Activated CD4-positive, alpha-beta T cell treated with anti-CD3 and anti-CD28 coated beads, Interleukin-2, Interleukin-4, amounts not matched to agents 100 ng/mL and 50 ng/mL, durations not matched to agents 16 hours and 8 hours (primary cell): ENCODE measurements at regions not wholly inside any gene's neighbourhood (a gene's known extent, or its start where the extent isn't known, plus 50 kb on each side); places are given as distances from the start of the nearest gene placed in this dataset.
"Not testable (repeated sequence)": the region's sequence is repeated elsewhere in the genome, so short reads cannot be mapped to it uniquely, and the experiment has no call there.

Experiments
- DNase-seq: peaks from one replicate; pipeline ENCODE4 v3.0.0-alpha.2; 2020; ENCODE audit warnings: low spot score

GRCh38 chr4:8735236-8736089 lies 136.2 kb downstream of the HMX1 start:
- DNase-seq: no peak

- DNase-seq: no peak
Observed at GRCh38 chr4:8732681-8733243, 138.9 kb downstream of the HMX1 start.

DNA sequence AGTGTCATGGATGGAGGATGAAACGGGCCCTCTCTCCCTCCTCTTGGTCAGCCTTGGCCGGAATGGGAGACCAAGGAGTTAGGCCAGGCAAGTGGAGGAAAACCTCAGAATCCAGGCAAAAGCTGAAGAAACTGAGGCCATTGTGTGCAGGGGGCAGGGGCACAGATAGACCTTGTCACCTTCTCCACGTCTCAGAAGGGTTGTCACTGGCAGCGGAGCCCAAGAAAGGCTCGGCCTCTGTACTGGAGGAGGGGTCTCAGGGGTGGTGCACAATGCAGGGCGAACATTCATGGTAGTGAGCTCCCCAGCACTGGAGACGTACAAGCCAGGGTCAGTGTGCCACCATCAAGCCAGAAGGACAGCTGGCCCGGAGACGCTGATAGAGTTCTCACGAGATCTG lies 139.5 kb downstream of the CPZ start:
- no peak for DNase-seq

DNA sequence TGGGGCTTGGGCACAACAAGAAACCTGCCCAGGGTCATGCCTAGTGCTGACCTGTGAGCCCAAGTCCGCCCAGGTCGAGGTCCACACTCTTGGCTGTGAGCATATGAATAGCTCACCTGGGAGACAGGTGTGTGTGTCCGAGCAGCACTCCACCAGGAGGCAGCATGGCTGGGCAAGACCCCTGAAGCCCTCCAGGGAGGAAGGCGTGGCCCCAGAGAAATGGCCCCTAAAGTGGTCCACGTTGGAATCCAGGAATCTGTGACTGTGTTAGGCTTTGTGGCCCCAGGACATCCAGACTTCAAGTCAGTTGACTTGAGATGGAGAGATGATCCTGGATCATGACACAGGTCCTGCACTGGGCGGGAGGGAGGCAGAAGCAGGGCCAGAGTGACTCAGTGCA lies 138.8 kb downstream of the CPZ start:
- no peak for DNase-seq

- no peak for DNase-seq
Observed at GRCh38 chr4:8730681-8731080, 138.1 kb downstream of the CPZ start.

GRCh38 chr4:8730159-8730558 lies 137.6 kb downstream of the CPZ start:
- no peak for DNase-seq

DNA sequence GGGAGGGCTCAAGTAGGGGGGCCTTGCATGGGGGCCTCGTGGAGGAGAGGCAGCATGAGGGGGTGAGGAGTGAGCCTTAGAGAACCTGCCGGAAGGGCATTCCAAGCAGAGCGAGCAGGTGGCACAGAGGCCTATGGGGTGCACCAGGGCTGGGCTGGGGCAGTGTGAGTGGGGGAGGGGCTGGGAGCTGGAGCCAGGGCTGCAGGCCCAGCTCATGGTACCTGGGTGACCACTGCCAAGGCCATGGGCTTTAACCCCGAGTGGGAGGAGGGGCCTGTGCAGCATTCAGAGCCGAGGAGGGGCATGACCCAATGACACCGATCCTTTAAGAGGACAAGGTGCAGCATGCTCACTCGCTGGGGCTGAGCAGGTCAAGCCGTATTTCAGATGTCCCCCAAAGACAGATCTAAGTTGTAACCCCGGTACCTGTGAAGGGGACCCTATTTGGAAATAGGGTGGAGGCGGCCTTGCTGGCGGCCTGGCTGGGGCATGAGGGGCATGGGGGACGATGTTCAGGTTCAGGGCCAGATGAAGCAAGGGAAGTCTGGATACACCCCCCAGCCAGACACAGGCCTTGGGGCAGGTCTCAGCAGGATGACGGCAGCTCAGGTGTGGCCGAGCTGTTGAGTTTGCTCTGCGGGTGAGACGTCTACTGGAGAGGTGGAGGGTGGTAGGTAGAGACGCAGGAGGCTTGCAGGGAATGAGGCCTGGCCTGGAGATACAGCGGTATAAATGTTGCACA lies 137.0 kb downstream of the CPZ start:
- no peak for DNase-seq

DNA sequence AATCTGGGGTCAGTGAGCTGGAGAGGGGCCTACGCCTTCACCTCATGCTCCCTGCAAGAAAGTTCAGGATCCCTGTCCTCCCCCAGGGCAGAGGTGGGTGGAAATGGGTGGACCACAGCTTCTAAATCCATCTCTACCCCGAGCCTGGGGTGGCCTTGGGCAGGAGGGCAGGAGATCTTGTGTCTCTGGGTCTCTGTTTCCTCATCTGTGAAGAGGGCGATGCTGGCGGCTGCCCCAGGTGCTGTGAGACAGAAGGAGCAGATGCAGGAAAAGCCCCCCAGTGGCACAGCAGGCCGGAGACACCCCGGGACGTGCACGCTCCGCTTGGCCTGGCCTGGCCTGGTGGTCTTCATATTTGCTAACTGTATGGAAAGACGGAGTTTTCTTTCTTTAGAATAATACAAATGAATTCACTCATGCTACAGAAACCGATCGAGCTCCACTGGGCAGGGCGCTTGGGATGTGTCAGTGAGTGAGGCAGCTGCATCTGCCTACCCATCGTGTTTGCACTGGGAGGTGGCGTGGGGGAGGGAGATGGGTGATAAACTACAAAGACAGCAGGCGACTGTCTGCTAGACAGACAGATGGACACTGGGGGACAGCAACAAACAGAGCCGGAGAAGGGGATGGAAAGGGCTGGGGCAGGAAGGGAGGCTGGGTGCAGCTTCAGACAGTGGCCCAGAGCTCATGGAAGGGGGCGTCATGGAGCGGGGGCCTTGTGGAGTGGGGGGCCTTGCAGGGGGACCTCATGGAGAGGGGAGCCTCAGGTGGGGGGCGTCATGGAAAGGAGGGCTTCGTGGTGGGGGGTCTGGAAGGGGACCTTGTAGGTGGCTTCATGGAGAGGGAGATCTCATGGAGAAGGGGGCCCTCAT lies 136.2 kb downstream of the CPZ start:
- no peak for DNase-seq

GRCh38 chr4:8727546-8728510 lies 135.3 kb downstream of the CPZ start:
- DNase-seq: no peak

- DNase-seq: no peak
Observed at GRCh38 chr4:8727131-8727530, 134.6 kb downstream of the CPZ start.

GRCh38 chr4:8726344-8726851 lies 133.8 kb downstream of the CPZ start:
- no peak for DNase-seq

- no peak for DNase-seq
Observed at GRCh38 chr4:8725845-8726244, 133.3 kb downstream of the CPZ start.

DNA sequence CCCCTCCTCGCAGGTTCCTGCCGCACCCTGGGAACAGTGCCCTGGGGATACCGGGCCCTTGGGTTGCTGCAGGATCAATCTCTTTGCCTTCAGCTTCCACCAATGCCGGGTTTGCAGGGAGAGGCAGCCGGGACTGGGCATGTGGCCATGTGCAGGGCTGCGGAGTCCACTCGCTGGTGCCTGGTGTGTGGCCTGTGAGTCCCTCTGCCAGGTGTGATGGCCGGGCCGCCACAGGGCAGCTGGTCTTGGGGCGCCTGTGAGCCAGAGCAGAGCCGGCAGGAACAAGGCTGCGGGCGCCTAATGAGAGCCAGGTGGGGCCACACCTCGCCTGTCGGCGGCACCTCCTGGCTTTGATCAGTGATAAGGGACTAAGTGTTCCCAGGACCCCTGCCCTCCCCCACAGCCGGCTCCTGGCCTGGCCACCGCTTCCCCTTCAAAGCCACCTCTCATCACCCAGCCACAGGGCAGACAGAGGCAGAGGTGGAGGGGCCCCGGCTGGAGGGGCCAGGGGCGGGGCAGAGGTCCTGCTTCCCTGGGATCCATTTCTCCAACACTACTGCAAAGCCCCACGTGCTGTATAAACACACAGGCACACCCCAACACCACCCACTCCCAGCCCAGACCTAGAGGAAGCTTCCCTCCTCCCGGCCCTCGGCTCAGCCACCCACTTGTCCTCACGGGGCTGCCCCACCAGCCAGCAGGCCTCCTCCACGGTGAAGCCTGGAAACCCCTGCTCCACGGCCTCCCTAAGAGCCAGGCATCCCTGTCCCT lies 132.7 kb downstream of the CPZ start:
- no peak for DNase-seq

- no peak for DNase-seq
Observed at GRCh38 chr4:8724436-8725070, 132.0 kb downstream of the CPZ start.

DNA sequence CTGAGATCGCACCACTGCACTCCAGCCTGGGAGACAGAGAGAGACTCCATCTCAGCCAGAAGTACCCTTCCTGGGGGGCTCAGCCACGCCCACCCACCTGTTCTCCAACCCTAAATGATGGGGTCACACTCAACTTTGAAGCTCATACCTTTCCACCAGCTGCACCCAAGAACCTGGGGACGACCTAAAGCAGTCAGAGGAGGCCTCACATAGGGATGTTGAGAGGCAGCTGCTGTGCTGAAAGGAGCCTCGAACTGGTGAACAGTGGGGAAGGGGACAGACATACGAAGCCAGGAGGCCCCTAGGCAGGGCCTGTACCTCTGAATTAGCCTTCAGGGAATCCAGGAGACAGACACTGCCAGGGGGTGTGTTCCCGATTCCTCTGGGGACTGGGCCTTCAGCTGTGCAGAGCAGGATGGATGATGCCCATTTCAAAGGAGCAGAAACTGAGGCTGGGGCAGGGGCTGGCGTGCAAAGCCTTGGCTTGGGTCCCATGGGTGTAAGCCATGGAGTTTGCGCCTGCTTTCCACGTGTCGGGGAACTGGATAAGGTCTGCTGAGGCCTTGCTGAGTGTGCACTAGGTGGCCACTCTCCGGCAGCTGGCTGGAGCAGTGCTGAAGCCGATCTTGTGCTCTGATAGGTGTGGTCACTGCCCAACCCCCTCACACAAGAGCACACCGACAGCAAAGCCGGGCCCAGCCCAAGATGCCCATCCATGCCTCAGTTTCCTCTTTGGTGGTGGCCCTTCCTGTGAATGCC lies 130.8 kb downstream of the CPZ start:
- DNase-seq: no peak

DNA sequence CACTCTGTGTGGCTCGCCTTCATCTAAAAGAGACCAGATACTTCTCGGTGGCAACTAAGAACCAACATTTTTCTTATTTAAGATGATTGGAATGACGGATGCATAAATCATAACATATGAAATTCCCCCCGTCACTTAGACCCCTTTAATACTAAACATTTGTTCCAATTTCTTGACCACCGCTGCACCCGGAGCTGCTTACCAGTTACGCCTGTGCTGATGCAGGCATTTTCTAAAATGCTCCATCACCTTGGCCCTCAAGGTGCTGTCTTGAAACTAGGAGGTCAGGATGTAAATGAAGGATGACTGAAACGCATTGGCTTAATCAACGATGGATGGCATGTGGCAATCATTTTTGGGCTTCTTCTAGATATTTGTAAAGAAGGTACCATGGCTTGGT lies 130.0 kb downstream of the CPZ start:
- no peak for DNase-seq

DNA sequence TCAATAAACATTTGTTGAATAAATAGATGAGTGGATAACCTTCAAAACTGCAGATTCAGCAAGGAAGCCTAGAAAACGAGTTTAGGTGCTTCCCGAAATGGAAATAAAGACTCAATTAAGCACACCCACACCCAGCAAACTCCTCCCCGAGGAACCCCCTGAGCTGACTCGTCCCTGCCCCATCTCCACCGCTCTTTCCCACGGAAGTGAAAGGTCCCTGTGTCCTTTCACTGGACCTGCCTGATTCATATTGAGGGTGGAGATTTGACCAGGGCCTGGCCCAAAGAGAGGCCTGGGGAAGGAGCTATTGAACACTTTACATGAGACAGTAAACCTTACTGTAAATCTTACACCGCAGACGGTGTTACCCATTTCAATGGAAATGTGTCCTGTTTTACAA lies 129.1 kb downstream of the CPZ start:
- DNase-seq: no peak

DNA sequence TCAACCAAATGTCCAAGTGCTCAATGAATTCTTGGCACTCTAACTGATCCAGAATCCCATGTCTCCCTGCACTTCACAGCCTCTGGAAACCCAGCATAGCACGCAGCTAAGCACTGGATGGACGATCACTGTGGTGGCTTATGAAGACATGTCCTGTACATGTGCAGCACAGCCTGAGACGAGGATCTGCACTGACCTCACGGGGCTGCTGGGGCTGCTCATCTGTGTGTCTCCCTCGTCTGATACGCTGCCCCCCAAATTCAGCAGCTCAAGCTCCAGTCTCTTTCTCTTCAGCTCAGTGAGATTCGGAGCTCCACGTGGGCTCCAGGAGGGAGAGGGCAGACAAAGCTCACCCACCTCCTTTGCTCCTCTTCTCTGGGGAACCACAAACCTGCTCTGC lies 126.9 kb downstream of the CPZ start:
- DNase-seq: no peak

- DNase-seq: not testable (repeated sequence)
Observed at GRCh38 chr4:8717470-8717869, 124.9 kb downstream of the CPZ start.
